MG63 (cell line): ENCODE measurements at regions not wholly inside any gene's neighbourhood (a gene's known extent, or its start where the extent isn't known, plus 50 kb on each side); places are given as distances from the start of the nearest gene placed in this dataset.

Experiments
- DNase-seq: peaks from one replicate; pipeline ENCODE4 v3.0.0-alpha.2; 2020
- H3K27me3 ChIP-seq: fragments of 250-450 bp; sonication (Bioruptor Pico); 2 replicates; pipeline ENCODE4 v1.5.1; 2020; ENCODE audit warnings: mild to moderate bottlenecking, moderate library complexity
- H3K36me3 ChIP-seq: fragments of 250-450 bp; sonication (Bioruptor Pico); 2 replicates; pipeline ENCODE4 v1.5.1; 2020; ENCODE audit warnings: mild to moderate bottlenecking, moderate library complexity
- H3K4me3 ChIP-seq: fragments of 250-450 bp; sonication (Bioruptor Pico); 2 replicates; pipeline ENCODE4 v1.5.1; 2020; ENCODE audit warnings: mild to moderate bottlenecking, moderate library complexity
- H3K9me3 ChIP-seq: fragments of 250-450 bp; sonication (Bioruptor Pico); 2 replicates; pipeline ENCODE4 v1.5.1; 2020; ENCODE audit warnings: mild to moderate bottlenecking, moderate library complexity

GRCh38 chr4:19693936-19694570 is 557.7 kb upstream of the SLIT2 start:
- Histone ChIP-seq H3K9me3 (no peaks in the 10 kb centered on the region), H3K27me3 (no peaks in the 10 kb centered on the region), H3K4me3 (no peak overlapping the region), H3K36me3 (no peaks in the 10 kb centered on the region)
- no peak for DNase-seq

- no peak overlapping the region for H3K4me3 ChIP-seq
- no peaks in the 10 kb centered on the region for H3K36me3 ChIP-seq
- H3K9me3 ChIP-seq, result no peaks in the 10 kb centered on the region
- DNase-seq, result no peak
- H3K27me3 ChIP-seq, result no peaks in the 10 kb centered on the region
Observed at GRCh38 chr4:19689511-19689910, 562.2 kb upstream of the SLIT2 start.

DNA sequence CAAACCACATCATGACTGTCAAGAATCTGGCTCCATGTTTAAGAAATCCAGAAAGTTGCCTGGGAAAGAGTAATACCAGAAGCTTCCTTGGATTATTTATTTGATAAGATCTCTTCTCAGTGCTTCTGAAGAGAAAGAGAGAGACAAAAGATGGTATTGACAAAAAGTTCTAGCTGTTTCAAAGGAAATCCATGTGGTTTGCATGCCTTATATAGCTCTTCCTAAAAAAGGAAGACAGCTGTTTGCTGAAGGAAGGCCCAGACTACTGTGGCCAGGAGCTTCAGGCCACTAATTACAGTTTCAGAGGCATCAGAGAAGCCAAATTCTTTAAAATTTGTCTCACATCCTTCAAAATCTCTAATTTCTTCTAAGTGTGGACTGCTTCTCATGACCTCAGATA is 565.2 kb upstream of the SLIT2 start:
- Histone ChIP-seq H3K36me3 (no peaks in the 10 kb centered on the region), H3K27me3 (no peaks in the 10 kb centered on the region), H3K4me3 (no peak overlapping the region), H3K9me3 (no peaks in the 10 kb centered on the region)
- no peak for DNase-seq

GRCh38 chr4:19684084-19684483 is 567.6 kb upstream of the SLIT2 start:
- Histone ChIP-seq H3K27me3 (no peaks in the 10 kb centered on the region), H3K36me3 (no peaks in the 10 kb centered on the region), H3K4me3 (no peak overlapping the region), H3K9me3 (no peaks in the 10 kb centered on the region)
- DNase-seq, result no peak

DNA sequence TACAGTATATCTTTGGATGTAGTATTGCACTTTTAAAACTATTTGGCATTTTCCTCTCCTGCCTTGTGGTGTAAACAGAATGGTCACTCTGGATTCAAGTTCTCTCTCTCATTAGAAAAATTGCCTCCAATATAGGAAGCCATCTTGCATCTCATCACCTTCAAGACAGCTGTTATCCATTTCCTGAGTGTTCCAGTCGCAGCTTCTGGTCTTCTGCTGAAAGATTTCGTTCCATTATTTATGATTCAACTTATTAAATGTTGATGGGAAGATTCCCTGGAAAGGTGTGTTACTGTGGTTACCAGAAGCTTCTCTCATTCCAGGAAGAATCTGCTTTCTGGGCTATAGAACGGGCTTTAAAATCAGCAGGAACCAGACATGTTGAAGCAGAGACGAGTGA is 568.3 kb upstream of the SLIT2 start:
- Histone ChIP-seq H3K9me3 (no peaks in the 10 kb centered on the region), H3K27me3 (no peaks in the 10 kb centered on the region), H3K36me3 (no peaks in the 10 kb centered on the region), H3K4me3 (no peak overlapping the region)
- DNase-seq, result no peak

- Histone ChIP-seq H3K27me3 (no peaks in the 10 kb centered on the region), H3K9me3 (no peaks in the 10 kb centered on the region), H3K4me3 (no peak overlapping the region), H3K36me3 (no peaks in the 10 kb centered on the region)
- DNase-seq, result no peak
Observed at GRCh38 chr4:19677211-19677610, 574.5 kb upstream of the SLIT2 start.

DNA sequence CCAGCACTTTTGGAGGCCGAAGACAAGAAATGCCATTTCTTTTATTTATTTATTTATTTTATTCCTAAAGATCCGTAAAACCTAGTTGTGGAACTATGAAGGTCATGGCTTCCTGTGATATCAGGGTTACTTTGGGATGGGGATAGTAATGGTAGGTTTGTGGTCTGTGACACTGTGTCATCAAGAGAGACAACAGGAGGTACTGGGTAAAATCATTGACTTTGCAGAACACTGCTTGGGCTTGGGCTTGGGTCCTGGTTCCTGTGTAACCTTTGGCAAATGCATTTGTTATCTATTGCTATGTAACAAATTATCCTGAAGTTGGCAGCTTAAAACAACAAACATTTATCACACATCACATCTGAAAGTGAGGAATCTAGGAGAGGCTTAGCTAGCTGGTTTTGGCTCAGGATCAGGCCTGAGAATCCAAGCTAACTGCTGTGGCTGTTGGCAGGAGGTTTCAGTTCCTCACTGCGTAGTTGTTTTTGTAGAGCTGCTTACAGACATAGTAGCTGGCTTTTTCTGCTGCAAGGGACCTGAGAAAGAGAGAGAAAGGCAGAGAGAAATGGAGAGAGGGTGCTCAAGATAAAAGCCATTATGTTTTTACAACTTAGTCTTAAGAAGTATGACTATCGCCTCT is 576.4 kb upstream of the SLIT2 start:
- no peaks in the 10 kb centered on the region for H3K9me3 ChIP-seq
- H3K27me3 ChIP-seq, result no peaks in the 10 kb centered on the region
- H3K4me3 ChIP-seq, result no peak overlapping the region
- no peaks in the 10 kb centered on the region for H3K36me3 ChIP-seq
- peak; percentile 65 for DNase-seq

DNA sequence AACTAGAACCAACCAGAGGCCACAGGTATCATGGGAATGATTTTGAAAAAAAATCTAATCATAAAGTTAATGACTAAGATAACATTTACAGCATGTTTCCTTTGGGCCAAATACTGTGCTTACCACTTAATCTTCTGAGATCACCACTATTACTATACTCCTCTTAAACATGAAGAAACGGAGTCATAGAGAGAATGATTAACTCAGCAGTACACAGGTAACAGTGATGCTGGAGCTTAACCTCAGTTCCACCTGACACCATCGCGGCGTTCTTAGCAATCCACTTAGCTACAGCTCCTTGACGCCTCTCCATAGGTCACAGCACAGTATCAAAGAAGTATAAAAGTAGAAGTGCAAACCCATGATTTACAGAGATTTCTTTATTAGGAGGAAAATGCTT is 592.6 kb upstream of the SLIT2 start:
- no peaks in the 10 kb centered on the region for H3K27me3 ChIP-seq

DNA sequence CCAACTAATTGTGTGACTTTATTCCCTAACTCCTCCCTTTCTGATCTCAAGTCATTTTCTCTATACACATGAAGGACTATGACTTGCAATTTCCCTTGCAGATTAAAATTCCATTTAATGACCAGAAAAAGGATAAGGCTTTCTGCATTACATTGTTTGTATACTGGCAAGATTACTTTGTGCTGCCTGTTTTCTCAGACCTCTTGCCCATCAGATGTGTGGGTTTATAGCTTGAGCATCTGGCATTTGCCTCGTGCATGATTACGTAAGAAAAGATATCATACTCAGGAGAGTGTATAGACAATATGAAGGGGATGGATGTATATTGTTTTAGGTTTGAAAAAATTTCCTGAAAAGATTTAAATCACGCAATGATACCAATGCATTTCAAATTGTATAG is 593.8 kb upstream of the SLIT2 start:
- Histone ChIP-seq H3K36me3 (no peaks in the 10 kb centered on the region), H3K4me3 (no peak overlapping the region), H3K9me3 (no peaks in the 10 kb centered on the region), H3K27me3 (no peaks in the 10 kb centered on the region)
- DNase-seq, result no peak

More for the DNA sequence above, 592.6 kb upstream of the SLIT2 start:
- no peaks in the 10 kb centered on the region for H3K9me3 ChIP-seq
- no peak overlapping the region for H3K4me3 ChIP-seq
- DNase-seq, result no peak
- H3K36me3 ChIP-seq, result no peaks in the 10 kb centered on the region

DNA sequence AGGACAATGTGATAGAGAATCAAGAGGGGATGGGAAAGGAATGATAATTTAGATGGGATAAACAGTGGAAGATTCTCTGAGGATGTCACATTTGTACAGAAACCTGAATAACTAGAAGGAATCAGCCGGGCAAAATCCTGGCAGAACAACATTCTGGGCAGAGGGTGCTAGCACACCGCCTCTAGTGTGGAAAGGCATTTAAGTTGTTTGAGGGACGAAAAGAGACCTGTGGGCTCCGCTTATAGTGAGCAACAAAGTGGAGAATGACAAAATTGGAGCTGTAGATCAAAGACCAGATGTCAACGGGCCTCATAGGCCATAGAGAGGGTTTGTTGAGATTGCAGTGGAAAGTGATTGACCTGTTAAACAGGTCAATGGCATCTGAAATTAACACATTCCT is 596.0 kb upstream of the SLIT2 start:
- no peaks in the 10 kb centered on the region for H3K36me3 ChIP-seq
- no peaks in the 10 kb centered on the region for H3K9me3 ChIP-seq
- H3K4me3 ChIP-seq, result no peak overlapping the region
- no peaks in the 10 kb centered on the region for H3K27me3 ChIP-seq
- no peak for DNase-seq

DNA sequence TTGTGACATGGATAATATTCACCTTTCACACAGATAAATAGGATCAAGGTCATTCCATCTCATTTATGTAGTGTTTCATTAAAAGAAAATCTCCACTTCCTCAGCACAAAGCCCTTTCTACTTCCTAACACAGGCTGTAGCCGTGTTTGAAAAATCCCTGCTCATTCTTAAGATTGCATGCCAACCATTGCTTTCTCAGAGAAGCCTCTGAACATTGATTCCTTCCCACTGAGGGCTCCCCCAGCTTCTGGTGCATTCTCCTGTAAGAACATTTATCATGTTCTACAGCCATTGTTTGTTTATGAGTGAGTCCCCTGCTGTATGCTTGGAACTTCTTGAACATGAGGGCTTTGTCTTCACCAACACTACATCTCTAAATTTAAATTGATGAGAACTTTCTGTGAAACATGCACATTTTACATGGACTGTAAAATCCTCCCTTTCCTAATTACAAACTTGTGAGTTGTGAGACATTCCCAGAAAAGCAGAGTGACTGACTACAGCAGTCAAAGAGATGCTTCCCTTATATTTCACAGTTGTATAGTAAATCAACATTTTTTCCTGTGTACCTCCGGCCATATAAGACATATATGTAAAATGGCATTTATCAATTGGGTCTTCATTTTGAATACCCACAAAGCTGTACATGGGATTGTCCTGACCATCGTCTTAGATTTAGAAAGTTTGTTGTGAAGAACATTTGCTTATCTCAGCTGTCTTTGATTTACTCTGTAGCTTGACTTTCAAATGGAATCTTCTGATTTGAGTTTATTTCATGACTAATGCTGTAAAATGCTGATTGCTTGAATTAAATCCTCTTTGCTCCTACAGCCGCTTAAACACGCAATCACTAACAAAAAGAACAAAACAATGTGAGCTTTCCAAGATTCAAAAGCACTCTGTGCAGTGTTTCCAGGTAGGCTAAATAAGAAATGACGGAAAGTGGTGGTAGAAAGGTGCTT is 600.5 kb upstream of the SLIT2 start:
- no peak for DNase-seq
- no peaks in the 10 kb centered on the region for H3K36me3 ChIP-seq
- H3K4me3 ChIP-seq, result no peak overlapping the region
- no peaks in the 10 kb centered on the region for H3K9me3 ChIP-seq
- H3K27me3 ChIP-seq, result no peaks in the 10 kb centered on the region

- Histone ChIP-seq H3K9me3 (no peaks in the 10 kb centered on the region), H3K4me3 (no peak overlapping the region), H3K36me3 (no peaks in the 10 kb centered on the region), H3K27me3 (no peaks in the 10 kb centered on the region)
- no peak for DNase-seq
Observed at GRCh38 chr4:19645589-19645988, 606.1 kb upstream of the SLIT2 start.

- Histone ChIP-seq H3K36me3 (no peaks in the 10 kb centered on the region), H3K9me3 (no peaks in the 10 kb centered on the region), H3K27me3 (no peaks in the 10 kb centered on the region), H3K4me3 (no peak overlapping the region)
- no peak for DNase-seq
Observed at GRCh38 chr4:19636451-19636850, 615.3 kb upstream of the SLIT2 start.

DNA sequence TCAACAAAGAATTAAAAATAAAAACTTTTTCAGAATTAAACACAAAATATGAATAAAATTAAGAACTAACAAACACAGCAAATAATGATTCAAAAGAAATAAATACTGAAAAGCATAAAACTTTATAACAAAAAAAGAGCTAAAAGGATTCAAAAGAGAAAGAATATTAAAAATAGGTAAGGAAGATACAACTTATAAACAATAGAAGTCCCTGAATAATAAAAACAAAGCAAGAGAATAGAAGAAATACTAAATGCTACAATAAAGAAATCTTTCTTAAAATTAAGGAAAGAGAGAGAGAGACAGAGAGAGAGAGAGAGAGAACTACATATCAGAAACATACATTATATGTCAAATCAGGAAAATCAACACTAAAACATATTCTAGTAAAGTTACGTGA is 619.9 kb upstream of the SLIT2 start:
- H3K4me3 ChIP-seq, result no peak overlapping the region
- no peak for DNase-seq
- no peaks in the 10 kb centered on the region for H3K9me3 ChIP-seq
- H3K36me3 ChIP-seq, result no peaks in the 10 kb centered on the region
- no peaks in the 10 kb centered on the region for H3K27me3 ChIP-seq

DNA sequence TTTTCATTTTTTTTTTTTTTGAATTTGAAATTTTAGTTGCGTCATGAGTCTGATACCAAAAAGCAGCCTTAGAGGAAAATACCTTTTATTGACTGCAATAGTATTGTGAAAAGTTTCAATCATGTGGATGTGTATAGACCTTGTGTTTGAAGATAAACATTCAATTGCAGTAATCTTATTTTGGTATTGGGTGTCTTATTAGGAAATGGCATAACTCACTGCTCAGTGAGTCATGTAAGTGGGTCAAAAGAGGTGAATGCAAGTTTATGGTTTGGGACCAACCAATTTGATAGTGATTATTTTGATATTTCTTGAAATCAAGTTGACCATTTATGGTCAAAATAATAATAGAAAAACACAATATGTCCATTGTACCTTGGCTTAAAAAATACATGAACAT is 627.8 kb upstream of the SLIT2 start:
- Histone ChIP-seq H3K27me3 (no peaks in the 10 kb centered on the region), H3K36me3 (no peaks in the 10 kb centered on the region), H3K4me3 (no peak overlapping the region), H3K9me3 (no peaks in the 10 kb centered on the region)
- DNase-seq, result no peak

- no peaks in the 10 kb centered on the region for H3K27me3 ChIP-seq
- no peak overlapping the region for H3K4me3 ChIP-seq
- no peaks in the 10 kb centered on the region for H3K9me3 ChIP-seq
- no peak for DNase-seq
- no peaks in the 10 kb centered on the region for H3K36me3 ChIP-seq
Observed at GRCh38 chr4:19615086-19615689, 636.5 kb upstream of the SLIT2 start.

DNA sequence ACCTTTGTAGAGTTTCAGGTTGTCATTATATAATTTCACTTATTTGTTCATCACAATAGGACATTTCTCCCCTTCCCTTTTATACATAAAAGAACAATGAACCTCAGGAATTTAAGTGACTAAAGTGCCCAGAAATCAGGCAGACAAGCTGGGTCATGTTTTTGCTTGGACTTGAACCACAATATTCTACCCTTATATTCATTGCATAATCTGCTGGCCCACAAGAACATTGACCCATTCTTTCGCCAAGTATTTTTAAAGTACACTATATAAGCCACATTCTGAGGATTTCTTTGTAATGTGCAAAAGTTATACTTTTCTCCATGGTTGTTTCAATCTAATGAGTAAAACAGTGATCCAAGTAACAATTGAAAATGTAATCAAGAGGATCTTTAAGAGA is 637.5 kb upstream of the SLIT2 start:
- DNase-seq, result no peak
- no peaks in the 10 kb centered on the region for H3K27me3 ChIP-seq
- no peaks in the 10 kb centered on the region for H3K36me3 ChIP-seq
- no peaks in the 10 kb centered on the region for H3K9me3 ChIP-seq
- no peak overlapping the region for H3K4me3 ChIP-seq
